ENCODE measurements at regions not wholly inside any gene's neighbourhood (a gene's known extent, or its start where the extent isn't known, plus 50 kb on each side); places are given as distances from the start of the nearest gene placed in this dataset.

DNA sequence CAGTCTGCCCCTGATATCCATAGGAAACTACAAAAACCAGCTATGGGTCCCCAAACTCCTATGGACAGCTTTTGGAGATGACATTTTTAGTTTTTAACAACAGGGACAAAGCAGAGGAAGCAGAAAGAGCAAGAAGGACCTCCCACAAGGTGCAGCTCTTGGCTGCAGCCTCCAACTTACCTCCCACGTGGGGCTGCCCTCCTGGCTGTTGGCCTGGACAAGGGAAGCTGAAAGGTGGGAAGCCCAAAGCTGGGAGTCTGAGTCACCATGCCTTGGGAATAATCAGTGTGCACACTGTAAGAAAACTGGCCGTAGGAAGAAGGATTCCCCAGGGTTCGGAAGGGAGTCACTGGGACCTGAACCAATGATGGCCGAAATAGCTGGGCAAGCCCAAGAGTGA, 51.8 kb upstream of the PAX1 start:
- DNase-seq: no peak

DNA sequence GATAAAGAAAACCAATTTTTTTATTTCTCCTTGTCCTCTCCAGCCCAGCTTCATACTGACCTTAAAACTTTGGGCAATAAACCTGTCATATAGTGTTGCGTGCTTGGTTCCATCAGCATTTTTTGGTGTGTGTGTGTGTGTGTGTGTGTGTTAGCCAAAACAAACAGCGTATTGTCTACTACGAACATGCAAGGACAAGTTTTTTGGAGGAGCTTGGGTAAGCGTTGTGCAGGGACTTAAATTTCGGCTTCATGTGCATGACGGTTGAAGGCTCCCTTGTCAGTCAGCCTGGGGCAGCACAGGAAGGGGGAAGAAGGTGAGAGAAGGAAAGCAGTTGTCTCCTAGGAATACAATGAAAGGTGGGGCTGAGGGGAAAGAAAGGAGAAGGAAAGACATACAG, 62.0 kb upstream of the PAX1 start:
- DNase-seq: no peak

- no peak for DNase-seq
Observed at GRCh38 chr20:21640556-21640955, 64.9 kb upstream of the PAX1 start.

DNA sequence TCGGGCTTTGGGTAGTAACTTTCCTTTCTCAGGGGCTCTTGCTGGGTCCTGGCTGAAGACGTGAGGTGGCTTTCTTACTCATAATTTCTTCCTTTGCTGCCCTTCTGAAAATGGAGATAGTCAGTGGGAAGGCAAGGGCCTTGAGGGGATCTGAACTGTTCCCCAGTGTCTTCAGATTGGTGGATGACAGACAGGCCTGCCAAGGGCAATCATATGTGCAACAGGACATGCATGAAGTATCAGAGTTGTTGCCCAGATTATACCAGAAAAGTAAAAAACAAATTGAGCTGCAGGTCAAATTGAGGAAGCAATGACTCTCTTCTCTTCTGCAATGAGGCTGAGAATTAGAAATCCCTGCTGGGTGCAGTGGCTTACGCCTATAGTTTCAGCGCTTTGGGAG, 71.6 kb upstream of the PAX1 start:
- no peak for DNase-seq

DNA sequence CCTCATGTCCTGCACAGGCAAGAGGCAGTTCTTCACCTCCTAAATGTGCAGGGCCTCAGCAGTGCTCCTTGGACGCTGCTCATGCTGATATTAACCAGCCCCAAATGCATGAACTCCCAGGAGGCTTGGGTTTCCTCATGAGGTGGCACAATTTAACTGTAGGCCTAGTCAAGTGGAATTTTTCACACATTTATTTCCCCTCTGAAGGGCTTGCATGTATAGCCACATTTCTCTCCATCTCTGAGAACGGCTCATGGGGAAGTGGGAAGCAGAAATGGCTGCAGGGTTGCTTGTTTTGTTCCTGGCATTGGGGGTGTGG, 72.8 kb upstream of the PAX1 start:
- no peak for DNase-seq

DNA sequence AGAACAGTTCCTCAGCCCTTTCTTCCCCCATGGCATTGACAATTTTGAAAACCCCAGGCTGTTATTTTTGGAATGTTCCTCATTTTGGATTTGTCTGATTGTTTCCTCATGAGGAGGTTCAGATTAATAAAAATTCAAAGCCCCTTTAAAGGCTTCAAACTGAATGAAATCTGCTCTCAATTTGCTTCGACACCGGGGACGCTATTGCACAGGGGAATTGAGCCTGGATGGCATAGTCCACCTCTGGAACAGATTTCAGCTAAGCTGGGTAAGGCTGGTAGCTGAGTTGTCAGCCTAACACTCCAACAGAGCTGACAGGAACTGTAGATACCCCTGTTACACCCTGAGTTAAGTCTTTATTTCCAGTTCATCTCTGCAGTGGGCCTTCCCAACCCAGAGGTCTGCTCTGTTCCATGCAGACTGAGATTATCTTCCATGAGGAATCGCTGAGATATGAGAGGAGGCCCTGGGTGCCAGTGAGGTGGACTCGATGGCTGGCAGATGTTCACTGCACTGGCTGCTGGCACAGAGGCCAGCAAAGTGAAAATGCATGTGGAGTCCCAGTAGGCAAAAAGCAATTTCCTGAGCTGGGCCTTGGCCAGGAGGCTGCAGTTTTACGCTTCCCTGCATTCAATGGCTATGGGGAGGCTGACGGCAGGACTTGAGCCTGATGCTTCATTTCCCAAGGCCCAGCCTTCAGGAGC, 73.3 kb upstream of the PAX1 start:
- DNase-seq: peak; percentile 38

- DNase-seq: no peak
Observed at GRCh38 chr20:21628800-21629199, 76.7 kb upstream of the PAX1 start.

- DNase-seq: no peak
Observed at GRCh38 chr20:21623781-21624094, 81.7 kb upstream of the PAX1 start.

DNA sequence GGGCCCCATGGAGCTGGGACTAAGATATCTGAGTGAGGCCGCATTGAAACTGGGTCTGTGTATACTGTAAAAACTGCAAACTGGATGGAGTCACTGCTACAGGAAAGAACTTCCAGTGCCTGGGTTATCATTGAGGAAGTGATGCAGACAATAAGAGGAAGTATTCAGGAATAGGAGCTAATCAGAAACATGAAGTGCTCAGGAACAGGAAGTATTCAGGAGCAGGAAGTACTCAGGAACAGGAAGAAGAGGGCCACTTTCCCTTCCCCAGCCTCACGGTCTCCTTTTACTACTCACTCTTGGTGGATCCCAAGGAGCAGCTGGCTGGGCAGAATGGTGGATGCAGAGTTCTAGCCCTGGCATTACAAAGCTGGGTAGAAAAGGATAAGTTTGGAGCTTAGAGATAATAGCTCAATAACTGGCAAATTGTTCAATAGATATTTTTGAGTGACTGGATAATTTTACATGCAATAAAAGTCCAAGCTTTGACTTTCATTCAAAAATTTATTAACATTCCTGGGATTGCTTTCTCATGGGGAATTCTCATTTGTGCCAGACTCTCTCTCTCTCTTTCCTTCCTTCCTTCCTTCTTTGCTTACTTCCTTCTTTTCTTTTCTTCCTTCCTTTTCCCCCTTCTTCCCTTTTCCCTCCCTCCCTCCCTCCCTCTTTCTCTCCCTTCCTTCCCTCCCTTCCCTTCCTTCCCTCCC, 82.2 kb upstream of the PAX1 start:
- no peak for DNase-seq

DNA sequence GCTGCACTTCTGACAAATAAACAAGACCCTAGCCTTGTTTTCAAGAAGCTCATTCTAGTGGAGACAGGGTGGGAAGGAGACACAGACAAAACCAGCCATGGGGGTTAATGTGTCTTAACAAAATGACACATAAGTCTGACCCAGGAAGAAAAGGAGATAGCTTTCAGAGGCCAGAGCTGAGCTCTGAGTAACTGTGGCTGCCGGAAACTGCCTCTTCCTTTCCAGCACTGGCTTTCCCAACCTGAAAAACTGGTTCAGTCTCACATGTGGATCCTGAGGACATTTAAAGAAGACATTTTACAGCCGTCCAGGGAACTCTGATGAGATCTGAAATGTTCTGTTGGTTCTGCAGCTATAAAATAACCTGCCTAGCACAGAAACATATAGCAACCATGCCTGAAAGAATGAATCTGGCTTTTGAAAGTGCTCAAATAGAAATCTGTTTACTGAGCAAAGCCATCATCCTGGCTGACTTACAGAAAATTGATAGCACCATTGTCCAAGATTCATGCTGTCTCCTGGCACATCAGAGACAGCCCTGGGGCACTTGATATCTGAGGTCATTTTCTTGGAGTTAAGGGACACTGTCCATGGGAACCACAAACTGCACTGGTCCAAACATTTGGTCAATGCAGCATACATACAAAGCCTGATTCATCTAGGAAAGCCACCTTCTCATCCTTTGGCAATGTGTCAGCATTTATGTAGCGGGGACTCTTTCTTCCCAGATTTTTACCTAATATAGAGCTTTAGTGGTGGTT, 83.2 kb upstream of the PAX1 start:
- DNase-seq: no peak

GRCh38 chr20:21618759-21619416, 86.6 kb upstream of the PAX1 start:
- DNase-seq: no peak

DNA sequence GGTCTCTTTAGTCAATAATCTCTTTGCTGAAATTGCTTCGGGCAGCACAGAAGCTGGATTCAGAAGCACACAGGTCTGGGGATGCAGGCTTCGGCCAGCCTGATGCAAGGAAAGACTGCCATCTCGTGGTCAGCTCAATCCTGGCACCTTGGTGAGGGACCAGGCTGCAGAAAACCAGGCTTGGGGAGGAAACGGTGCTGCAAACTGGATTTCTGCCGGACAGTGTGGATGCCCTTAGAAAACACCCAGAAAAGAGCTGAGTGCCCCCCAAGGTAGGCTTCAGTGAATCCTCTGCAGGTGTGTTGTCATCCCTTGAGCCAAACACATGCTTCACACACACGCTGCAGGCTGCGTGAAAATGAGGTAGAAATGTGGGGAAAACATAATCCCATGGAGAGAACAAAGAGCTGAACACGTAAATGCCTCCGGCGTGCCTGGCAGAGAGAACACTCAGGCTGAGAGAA, 89.8 kb upstream of the PAX1 start:
- DNase-seq: peak; percentile 80

DNA sequence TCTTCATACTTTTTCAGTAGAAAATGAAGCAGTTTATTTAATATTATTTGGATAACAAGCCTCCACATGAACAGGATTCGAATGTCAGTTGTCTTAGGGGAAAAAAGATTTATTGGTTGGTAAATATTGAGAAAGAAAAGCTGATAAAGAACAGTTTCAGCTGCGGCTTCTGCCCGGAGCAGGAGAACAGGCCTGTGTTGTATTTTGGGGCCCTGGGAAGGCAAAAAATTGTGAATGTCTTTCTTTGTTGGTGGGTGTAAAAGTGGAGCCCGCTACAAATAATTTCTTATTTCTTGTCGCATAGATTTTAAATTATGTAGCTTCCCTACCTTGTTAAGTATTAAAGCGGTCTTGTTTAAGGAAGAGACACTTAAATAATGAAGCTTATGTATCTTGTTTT, 90.5 kb upstream of the PAX1 start:
- no peak for DNase-seq

DNA sequence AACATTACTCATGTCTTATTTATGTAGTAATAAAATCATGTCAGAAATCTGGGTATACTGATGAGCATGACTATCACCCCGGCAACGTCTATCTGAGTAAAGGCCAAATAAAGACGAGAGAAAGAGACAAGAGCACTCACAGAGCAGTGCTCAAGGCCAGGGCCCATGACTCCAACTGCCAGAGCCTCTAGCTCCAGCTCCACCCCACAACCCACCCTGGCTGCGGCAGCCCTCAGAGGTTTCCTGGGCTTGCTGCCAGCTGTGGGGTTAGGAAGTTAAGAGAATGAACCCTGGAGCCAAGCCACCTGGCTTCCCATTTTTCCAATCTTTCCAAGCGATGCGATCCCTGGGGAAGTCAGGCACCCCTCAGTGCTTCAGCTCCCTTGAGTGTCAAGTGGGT, 92.0 kb upstream of the PAX1 start:
- no peak for DNase-seq

DNA sequence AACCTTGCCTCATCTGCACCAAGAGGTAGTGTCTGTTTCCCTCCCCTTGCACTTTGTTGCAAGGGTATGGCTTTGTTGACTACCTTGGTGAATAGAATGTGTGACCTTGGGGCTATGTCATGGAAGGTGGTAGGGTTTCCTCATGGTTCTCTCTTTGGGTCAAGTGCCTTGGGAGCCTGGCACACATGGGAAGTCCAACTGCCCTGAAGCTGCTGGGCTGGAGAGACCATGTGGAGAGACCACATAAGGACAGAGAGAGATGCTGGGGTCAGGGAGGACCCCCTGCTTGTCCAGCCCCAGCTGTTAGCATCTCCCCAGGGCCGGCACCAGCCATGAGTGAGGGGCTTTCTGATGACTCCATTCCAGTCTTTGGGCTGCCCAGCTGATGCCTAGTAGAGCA, 95.5 kb upstream of the PAX1 start:
- no peak for DNase-seq

DNA sequence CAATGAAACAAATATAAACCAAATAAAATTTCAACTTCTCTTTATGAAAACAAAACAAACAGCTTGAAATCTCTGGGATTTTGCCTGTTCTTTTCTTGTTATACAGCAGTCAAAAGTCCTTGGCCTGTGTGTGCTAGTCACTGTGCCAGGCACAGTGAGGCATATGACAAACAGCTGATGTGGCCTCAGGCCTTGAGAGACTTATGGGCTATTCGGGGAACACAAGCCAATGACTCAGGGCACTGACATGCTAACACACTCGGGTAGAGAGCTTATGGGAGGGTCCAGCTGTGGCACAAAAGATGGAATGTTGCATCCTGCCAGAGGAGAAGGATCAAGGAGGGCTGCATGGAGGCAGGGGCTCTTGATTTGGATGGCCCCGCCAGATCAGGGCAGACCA, 95.4 kb upstream of the NKX2-2 start:
- DNase-seq: no peak

DNA sequence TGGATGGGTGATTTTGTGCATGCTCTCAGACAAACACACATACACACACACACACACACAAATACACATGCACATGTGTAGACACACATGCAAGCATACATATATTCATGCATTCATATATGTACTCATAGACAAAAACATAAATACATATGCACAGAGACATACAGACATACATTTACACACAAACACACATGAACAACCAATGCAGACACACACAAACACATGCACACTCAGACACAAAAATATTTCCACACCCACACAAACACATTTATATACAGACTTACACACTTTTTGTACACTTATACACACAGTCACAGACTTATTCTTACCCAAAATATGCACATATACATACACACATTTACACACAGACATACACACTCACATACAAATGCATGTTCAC, 94.9 kb upstream of the NKX2-2 start:
- DNase-seq: no peak

- DNase-seq: no peak
Observed at GRCh38 chr20:21607971-21608725, 94.3 kb upstream of the NKX2-2 start.

- DNase-seq: no peak
Observed at GRCh38 chr20:21601799-21602198, 87.9 kb upstream of the NKX2-2 start.

- no peak for DNase-seq
Observed at GRCh38 chr20:21586682-21587081, 72.8 kb upstream of the NKX2-2 start.

DNA sequence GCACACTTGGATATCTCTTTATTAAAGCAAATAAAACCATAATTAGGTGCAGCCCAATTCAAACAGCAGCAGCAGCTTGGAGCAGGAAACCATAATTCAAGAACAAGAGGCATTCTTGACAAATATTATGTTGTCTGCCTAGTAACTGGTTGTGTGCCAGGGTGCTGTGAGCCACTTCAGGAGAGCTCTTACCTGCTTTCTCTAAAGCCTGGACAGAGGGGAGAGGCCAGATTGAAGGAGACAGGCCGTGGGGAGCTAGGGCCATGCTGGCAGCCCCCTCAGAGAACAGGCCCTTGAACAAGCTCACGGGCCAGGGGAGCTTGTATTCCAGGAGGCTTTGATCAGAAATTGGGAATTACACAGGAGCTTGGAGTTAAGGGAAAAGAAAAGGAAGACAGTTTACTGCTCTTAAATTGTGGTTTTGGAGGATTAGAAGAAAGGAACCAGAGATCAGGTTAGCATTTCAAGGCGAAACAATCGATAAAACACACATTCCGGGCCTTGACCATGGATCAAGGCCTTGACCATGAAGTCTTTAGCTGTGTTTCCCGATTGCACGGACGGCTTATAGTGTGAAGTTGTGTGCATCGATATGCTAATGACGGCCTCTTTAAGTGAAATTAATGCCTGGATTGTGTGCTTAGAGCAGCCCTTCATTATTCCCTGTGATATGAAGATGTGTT, 69.8 kb upstream of the NKX2-2 start:
- no peak for DNase-seq

DNA sequence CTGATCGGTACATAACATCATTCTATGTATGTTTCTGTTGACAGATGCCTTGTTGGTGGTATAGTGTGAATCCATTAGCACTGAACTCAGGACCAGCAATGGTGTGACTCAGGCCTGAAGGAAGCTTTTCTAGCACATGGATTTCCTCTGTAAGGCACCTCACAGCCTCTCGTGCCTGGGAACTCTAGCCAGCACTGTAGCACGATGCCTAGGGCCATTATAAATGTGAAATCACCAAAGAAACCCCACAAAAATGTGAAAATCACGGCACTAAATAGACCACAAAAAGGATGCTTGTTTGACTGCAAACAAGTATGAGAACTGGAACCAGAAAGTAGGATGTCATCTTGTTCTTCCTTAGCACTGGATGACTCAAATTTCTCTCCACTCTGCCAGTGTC, 63.7 kb upstream of the NKX2-2 start:
- DNase-seq: no peak
